A549 (cell line): ENCODE measurements at regions not wholly inside any gene's neighbourhood (a gene's known extent, or its start where the extent isn't known, plus 50 kb on each side); places are given as distances from the start of the nearest gene placed in this dataset.

Experiments used
- BHLHE40 ChIP-seq: IDR thresholded peaks from 2 replicates; pipeline ENCODE4 v1.6.1; 2012; ENCODE audit warnings: low read depth, low read length, inconsistent platforms
- CEBPB ChIP-seq, 2 experiments: fragments of >200 bp in 1 of 2; sonication (Bioruptor Twin) in 1 of 2; formaldehyde crosslinking in 1 of 2; IDR thresholded peaks; 2 replicates each; pipeline ENCODE4 v1.6.1; 2012 to 2016
- CTCF ChIP-seq: fragments of >200 bp; sonication (Bioruptor Twin); formaldehyde crosslinking; IDR thresholded peaks from 3 replicates; pipeline ENCODE4 v1.5.1; 2016
- ELK1 ChIP-seq: fragments of 150-350 bp; IDR thresholded peaks from 2 replicates; pipeline ENCODE4 v1.6.1; 2014; ENCODE audit warnings: low read depth, mild to moderate bottlenecking, low read length
- EP300 ChIP-seq, 2 experiments: fragments of >200 bp; sonication (Bioruptor Twin); formaldehyde crosslinking; IDR thresholded peaks; 2 replicates in 1 of 2; 3 replicates in 1 of 2; pipeline ENCODE4 v1.6.1; 2016 to 2017
- MYC ChIP-seq: IDR thresholded peaks from 2 replicates; pipeline ENCODE4 v1.6.1; 2012; ENCODE audit warnings: mild to moderate bottlenecking, inconsistent platforms, low read length, improper control_type of control experiment, borderline replicate concordance
- POLR2A ChIP-seq: IDR thresholded peaks from 2 replicates; pipeline ENCODE4 v1.6.1; 2012; ENCODE audit warnings: mild to moderate bottlenecking, low read length
- RAD21 ChIP-seq, 2 experiments: fragments of >200 bp in 1 of 2; sonication (Bioruptor Twin) in 1 of 2; formaldehyde crosslinking in 1 of 2; IDR thresholded peaks in 1 of 2; conservative IDR thresholded peaks in 1 of 2; 2 replicates in 1 of 2; 3 replicates in 1 of 2; pipeline ENCODE4 v1.6.1; 2012 to 2018; ENCODE audit warnings: inconsistent platforms in 1 of 2
- RARB ChIP-seq: fragments of 250-450 bp; sonication (Bioruptor Pico); IDR thresholded peaks from 2 replicates; pipeline ENCODE4 v1.8.0; 2021; ENCODE audit warnings: mild to moderate bottlenecking, moderate library complexity

- TF ChIP-seq BHLHE40 (no peak), MYC (no peak), RAD21 (conservative IDR thresholded peaks at IDR 0.05 in 1 of 2, IDR thresholded peaks at IDR 0.05 in 1 of 2) (peak; percentile 73 to 85), RARB (CRISPR knock-in tag) (no peak), CTCF (peak; percentile 66), EP300 (IDR thresholded peaks at IDR 0.05) (no peak), POLR2A (no peak), CEBPB (IDR thresholded peaks at IDR 0.05) (no peak), ELK1 (no peak)
Measured at GRCh38 chr7:70856901-70857630, 274.9 kb upstream of the GALNT17 start.
